Lower leg skin (tissue), 3 donors: ENCODE measurements at regions not wholly inside any gene's neighbourhood (a gene's known extent, or its start where the extent isn't known, plus 50 kb on each side); places are given as distances from the start of the nearest gene placed in this dataset.

Experiments used
- CTCF ChIP-seq, 3 donors: fragments of 450-650 bp; IDR thresholded peaks; one replicate each; pipeline ENCODE4 v1.5.1; 2016; ENCODE audit warnings: antibody characterized with exemption in 3 of 3, mild to moderate bottlenecking in 3 of 3, moderate library complexity in 2 of 3
- POLR2A ChIP-seq, 2 donors: fragments of 450-650 bp; IDR thresholded peaks; one replicate each; pipeline ENCODE4 v1.6.1; 2016 to 2017; ENCODE audit warnings: antibody characterized with exemption in 2 of 2, mild to moderate bottlenecking in 1 of 2, moderate library complexity in 1 of 2

DNA sequence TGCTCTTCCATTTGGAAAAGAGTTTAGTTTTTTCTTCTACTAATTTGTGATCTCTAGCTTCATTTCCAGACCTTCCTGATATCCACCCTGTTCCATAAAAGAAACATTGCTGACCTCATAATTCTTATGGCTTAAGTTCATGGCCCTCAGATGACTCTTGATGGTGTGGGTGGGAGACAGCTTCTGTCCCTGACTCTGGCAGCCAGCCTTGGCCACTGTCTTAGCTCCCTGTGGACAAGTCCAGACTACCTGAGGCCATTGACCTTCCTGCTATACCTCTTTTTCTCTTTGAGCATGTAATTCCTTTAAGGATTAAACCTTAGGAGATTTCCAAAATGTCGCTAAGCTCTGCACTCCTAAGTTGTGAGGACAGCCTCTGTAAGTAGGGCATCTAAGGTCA, 101.1 kb upstream of the DAP start:
- TF ChIP-seq POLR2A (IDR thresholded peaks at IDR 0.05), result no peak
- no peak for TF ChIP-seq CTCF (IDR thresholded peaks at IDR 0.05)
